ENCODE measurements at regions not wholly inside any gene's neighbourhood (a gene's known extent, or its start where the extent isn't known, plus 50 kb on each side); places are given as distances from the start of the nearest gene placed in this dataset.

- no peak overlapping the region for H3K27ac Mint-ChIP-seq (ENCODE audit: unreplicated experiment)
- H3K4me3 Mint-ChIP-seq: peak overlapping the region; percentile 44
- H3K9me3 Mint-ChIP-seq: no peaks in the 10 kb centered on the region
- DNase-seq (ENCODE audit: low read depth, low spot score): no peak
- no peaks in the 10 kb centered on the region for H3K27me3 Mint-ChIP-seq (ENCODE audit: low read depth)
- no peak for TF ChIP-seq CTCF (conservative IDR thresholded peaks at IDR 0.05)
- H3K4me1 Mint-ChIP-seq: peaks cover 70% of the 10 kb centered on the region
- no peaks in the 10 kb centered on the region for H3K36me3 Mint-ChIP-seq (ENCODE audit: low read depth)
Measured at GRCh38 chr17:77424585-77425344, 284.0 kb downstream of the SEC14L1 start.

- no peaks in the 10 kb centered on the region for H3K27me3 Mint-ChIP-seq (ENCODE audit: low read depth)
- no peak overlapping the region for H3K4me3 Mint-ChIP-seq
- peaks cover 70% of the 10 kb centered on the region for H3K4me1 Mint-ChIP-seq
- H3K27ac Mint-ChIP-seq (ENCODE audit: unreplicated experiment): no peak overlapping the region
- H3K36me3 Mint-ChIP-seq (ENCODE audit: low read depth): no peaks in the 10 kb centered on the region
- no peak for DNase-seq (ENCODE audit: low read depth, low spot score)
- no peak for TF ChIP-seq CTCF (conservative IDR thresholded peaks at IDR 0.05)
- H3K9me3 Mint-ChIP-seq: no peaks in the 10 kb centered on the region
Measured at GRCh38 chr17:77425348-77425747, 284.6 kb downstream of the SEC14L1 start.

GRCh38 chr17:77425791-77426641 is 285.2 kb downstream of the SEC14L1 start:
- Mint-ChIP-seq H3K4me3 (peak overlapping the region; percentile 47), H3K27me3 (ENCODE audit: low read depth) (no peaks in the 10 kb centered on the region), H3K9me3 (no peaks in the 10 kb centered on the region), H3K27ac (ENCODE audit: unreplicated experiment) (peak overlapping the region; percentile 35), H3K4me1 (peaks cover 66% of the 10 kb centered on the region), H3K36me3 (ENCODE audit: low read depth) (no peaks in the 10 kb centered on the region)
- no peak for DNase-seq (ENCODE audit: low read depth, low spot score)
- TF ChIP-seq CTCF (conservative IDR thresholded peaks at IDR 0.05): no peak

DNA sequence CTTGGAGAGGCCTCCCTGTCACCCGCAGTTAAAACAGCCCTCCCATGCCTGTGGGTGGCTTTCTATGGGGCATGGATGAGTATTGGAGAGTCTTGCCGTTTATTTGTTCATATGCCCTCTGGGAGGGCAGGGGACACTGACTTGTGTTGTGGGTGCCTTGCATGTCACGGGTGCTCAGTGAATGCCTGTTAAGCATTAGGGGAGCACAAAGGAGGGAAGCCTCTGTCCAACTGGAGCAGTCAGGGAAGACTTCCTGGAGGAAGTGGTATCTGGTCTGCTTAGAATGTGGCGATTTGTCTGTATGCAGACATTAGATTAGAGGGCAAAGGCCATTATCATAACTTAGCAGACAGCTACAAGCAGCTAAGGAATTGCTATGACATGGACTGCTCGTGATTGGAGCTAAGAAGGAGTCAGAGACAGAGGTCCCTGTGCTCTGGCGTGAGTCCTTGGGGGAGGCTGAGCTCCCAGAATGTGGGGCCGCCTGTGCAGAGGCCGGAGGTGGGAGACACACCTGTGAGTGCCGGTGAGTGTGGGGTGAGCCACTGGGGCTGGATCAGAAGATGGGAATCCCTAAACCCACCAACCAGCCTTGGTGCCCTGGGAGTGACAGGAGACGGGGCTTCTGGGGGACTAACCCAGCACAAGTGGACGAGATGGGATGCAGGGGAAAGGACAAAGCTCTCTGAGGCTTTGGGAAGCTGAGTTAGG is 286.1 kb downstream of the SEC14L1 start:
- no peaks in the 10 kb centered on the region for H3K27me3 Mint-ChIP-seq (ENCODE audit: low read depth)
- DNase-seq (ENCODE audit: low read depth, low spot score): no peak
- TF ChIP-seq CTCF (conservative IDR thresholded peaks at IDR 0.05): no peak
- H3K36me3 Mint-ChIP-seq (ENCODE audit: low read depth): no peaks in the 10 kb centered on the region
- peaks cover 65% of the 10 kb centered on the region for H3K4me1 Mint-ChIP-seq
- H3K9me3 Mint-ChIP-seq: no peaks in the 10 kb centered on the region
- H3K4me3 Mint-ChIP-seq: peak overlapping the region; percentile 47
- H3K27ac Mint-ChIP-seq (ENCODE audit: unreplicated experiment): peak overlapping the region; percentile 35

- no peak overlapping the region for H3K27ac Mint-ChIP-seq (ENCODE audit: unreplicated experiment)
- no peak for DNase-seq (ENCODE audit: low read depth, low spot score)
- TF ChIP-seq CTCF (conservative IDR thresholded peaks at IDR 0.05): no peak
- no peaks in the 10 kb centered on the region for H3K27me3 Mint-ChIP-seq (ENCODE audit: low read depth)
- H3K9me3 Mint-ChIP-seq: no peaks in the 10 kb centered on the region
- no peaks in the 10 kb centered on the region for H3K36me3 Mint-ChIP-seq (ENCODE audit: low read depth)
- no peak overlapping the region for H3K4me3 Mint-ChIP-seq
- peaks cover 71% of the 10 kb centered on the region for H3K4me1 Mint-ChIP-seq
Measured at GRCh38 chr17:77427391-77427991, 286.7 kb downstream of the SEC14L1 start.

Measured in neural crest cell (in vitro differentiated cells).